NCI-H187 treated with DMSO at 0.1 percent for 48 hours (cell line): ENCODE measurements at regions not wholly inside any gene's neighbourhood (a gene's known extent, or its start where the extent isn't known, plus 50 kb on each side); places are given as distances from the start of the nearest gene placed in this dataset.

Source experiments
- DNase-seq: peaks from one replicate; lab custom pipeline; 2025; lab: John Stamatoyannopoulos, UW

DNA sequence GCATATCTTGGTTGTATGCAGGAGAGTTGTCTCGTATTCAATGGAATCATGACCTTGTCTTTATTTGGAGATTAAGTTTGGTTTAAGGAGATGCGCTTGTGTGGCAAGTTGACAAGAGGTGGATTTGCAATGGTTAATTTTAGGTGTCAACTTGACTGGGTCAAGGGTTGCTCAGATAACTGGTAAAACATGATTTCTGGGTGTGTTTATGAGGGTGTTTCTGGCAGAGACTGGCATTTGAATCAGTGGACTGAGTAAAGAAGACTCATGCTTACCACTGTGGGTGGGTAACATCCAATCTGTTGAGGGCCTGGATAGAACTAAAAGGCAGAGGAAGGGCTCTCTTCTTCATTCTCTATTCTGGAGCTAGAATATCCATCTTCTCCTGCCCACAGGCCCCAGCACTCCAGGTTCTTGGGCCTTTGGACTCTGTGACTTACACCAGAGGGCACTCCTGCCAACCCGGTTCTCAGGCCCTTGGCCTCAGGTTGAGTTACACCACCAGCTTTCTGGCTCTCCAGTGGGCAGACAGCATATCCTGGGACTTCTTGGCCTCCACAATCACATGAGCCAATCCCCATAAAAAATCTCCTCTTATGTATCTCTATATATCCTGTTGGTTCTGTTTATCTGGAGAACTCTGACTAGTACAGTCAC is 141.5 kb upstream of the ARID2 start:
- DNase-seq = no peak

DNA sequence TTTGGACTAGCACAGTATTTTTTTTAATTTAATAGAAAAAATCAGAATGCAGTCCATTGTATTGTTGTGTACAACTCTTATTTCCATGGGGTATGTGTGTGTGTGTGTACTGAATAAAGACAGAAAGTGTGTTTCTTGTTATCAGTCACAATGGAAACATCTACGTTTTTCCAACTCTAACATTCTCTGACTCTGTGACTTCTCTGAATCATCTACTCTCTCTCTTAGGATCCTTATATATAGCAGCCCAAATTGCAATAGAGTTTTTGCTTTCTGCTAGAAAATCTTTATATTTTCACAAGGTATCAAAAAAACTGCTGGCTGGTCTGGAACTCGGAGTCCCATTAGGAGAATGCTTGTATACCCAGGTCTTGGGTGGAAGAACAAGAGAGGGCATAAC is 138.9 kb upstream of the ARID2 start:
- no peak for DNase-seq

DNA sequence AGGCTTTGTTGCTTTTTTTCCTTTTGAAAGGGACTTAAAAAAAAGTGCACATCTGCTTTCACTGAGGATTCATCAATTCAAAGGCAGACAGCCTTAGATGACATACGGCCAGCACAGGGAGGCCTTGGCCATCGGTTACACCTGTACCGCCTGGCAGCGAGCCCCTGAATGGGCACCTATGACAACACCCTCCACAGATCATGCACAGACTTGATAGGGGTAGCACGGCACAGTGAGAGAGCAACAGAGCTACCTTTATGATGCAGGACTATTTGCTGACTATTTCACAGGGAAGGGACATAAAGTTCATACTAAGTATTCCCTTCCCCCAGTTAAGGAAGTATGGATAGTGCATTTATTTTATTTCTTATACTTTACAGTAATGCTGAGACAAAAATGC is 137.9 kb upstream of the ARID2 start:
- no peak for DNase-seq

DNA sequence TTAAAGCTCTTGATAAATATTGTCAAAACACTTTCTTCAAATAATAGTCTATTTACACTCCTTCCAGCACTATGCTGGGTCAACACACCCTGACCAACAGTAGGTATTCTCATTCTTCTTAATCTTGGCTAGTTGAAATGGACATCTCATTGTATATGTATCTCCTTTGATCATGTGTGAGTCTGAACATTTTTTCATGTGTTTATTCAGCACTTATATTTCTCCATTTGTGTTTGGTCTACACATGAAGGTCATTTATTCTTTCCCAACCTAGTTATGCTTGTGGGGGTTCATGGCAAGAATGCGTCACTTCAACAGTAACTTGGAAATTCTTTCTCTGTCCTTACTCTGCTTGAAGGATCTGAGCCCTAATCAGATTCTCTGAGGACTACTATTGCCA is 133.1 kb upstream of the ARID2 start:
- DNase-seq = no peak

DNA sequence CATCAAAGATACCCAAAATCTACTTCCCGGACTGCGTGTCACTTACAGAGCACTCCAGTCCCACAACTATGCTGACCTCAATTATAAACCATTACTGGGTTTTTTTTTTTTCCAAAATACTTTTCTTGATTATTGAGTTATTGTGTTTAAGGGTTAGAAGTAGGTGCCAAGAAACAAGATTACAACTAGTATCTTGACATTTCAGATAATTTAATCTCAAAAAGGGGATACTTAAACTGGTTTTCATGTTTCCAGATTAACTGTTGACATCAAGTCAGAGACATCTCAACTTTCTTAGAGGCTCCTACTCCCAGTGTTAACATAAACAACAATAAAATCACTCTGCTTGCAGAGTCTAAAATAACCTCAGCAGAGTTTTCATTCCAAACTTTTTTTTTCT is 131.2 kb upstream of the ARID2 start:
- DNase-seq = no peak

DNA sequence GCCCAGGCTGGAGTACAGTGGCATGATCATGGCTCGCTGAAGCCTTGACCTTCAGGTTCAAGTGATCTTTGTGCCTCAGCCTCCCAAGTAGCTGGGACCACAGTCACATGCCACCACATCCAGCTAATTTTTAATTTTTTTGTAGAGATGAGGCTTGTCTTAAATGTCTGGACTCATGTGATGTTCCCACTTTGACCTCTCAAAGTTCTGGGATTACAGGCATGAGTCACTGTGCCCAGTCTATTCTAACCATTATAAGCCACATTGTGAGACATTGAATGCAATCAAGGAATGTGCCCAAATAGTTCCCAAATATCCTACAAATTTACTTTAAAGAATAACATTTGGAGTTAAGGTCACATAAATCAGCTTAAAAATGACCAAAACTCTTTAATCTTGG is 130.7 kb upstream of the ARID2 start:
- no peak for DNase-seq

DNA sequence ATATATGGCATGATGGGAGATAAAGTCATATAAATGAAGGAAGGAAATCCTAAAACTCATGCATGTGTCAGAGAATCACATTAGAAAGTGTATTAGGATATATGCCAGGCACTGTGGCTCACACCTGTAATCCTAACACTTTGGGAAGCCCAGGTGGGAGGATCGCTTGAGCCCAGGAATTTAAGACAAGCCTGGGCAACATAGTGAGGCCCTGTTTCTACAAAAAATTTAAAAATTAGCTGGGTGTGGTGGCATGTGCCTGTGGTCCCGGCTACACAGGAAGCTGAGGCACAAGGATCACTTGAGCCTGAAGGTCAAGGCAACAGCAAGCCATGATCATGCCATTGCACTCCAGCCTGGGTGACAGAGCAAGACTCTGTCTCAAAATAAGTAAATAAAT is 130.3 kb upstream of the ARID2 start:
- DNase-seq = no peak

DNA sequence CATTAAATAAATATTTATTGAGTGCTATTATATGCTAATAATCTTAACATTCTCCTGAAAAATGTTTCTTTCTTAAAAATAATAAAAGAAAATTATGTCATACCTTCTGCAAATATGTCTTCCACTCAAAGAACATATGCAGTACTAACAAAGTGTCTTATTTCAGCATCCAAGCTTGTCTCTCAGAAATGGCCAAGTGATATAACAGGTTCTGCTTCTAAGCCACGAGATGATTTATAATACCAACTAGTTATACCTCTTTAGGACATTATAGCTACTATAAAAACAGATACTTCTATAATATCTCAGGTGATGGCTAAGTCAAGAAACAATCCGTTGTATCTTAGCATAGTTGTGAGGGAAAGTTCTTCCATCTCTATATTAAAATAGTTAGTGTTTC is 128.1 kb upstream of the ARID2 start:
- DNase-seq = no peak

DNA sequence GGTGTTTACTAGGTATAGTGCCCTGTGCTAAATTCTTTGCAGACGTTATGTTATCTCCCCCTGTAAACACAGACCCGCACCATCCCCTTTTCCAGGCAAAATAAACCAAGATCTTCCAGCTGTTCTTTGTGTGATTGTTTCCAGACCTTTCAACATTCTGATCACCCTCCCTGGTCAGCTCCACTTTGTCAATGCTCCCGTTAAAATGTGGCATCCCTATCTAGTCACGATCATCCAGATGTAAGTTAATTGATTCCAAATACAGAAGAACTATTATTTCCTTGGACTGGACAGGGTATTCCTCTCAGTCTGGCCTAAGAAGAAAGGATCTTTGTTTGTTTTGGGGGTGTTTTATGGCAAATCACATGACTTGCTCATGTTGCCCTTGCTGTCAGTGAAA is 127.6 kb upstream of the ARID2 start:
- no peak for DNase-seq

DNA sequence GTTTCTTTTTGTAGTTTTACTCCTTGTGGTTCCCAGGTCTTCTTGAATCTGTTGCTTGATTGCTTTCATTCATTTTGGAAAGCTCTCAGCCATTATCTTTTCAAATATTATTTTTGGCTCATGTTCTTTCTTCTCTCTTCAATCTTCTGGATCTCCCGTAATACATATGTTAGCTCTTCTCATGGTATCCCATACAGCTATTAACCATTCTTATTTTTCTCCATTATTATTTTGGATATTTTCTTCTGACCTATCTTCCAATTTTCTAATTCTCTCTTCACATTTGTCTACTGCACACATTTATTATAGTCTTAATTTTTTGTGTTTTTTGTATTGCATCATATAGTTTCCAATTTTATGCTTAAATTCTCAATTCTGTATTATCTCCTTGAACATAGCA is 123.9 kb upstream of the ARID2 start:
- DNase-seq = no peak

DNA sequence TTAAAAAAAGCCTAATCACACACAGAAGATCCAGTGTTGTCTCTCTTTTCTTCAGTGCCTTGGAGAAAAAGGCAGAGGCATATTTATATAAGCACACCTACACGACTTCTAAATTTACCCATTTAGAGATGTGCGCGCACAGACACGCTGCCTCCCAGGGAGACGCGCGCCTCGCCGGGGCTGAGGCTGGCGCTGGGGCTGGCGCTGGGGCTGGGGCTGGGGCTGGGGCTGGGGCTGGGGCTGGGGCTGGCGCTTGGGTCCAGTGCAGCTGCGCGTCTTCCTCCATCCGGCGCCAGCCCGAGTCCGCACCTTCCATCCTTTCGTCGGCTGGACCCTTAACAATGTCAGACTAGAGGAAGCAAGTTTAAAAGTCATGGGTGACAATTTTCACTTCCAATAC is 118.4 kb upstream of the ARID2 start:
- no peak for DNase-seq

DNA sequence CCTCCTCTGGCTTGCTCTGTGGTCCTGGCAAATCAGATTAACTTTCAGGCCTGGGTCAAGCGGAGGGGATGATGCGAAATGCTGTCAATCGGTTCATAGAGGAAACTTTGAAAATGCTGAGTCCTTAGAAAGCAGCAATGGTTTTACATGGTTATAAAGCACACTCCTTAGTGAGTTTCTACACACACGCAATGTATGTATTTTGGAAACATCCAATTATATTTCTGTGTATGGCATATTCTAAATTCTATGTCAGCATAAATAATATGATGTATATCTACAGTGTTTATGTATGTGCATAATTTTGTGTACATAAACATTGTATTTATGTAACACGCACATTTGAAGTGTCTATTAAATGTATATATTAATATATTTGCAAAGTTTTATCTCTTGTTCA is 118.0 kb upstream of the ARID2 start:
- no peak for DNase-seq

DNA sequence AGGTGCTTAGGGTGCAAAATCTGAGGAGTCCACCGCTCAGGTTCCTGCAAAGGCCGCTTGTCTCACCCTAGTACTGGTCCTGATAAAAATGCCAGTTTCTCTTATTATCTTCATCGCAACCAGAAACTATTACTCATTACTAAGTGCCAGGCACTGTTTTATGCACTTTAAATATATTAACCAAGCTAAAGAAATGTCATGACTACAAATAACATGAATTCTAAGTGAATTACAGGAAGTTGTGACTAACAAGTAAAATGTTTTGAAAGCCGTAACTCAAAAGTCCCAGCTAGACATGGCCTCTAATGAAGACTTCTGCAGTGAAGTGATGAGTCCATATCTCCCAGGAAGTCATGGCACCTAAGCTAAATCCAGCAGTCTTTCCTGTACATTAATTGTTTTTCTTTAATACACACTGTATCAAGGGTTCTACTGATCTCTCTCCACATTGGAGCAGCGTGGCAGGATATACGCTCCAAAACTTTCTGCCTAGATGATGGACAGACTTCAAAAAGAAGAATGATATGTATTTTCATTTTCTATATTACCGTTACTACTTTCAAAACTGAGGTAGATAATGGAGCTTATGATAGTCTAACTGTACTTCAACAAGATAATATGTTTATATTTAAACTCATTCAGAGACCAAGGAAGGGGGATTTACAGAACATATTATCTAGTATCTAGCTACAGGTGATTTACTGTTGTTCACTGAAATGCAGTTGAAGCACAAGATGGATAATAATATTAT is 117.3 kb upstream of the ARID2 start:
- DNase-seq = no peak

DNA sequence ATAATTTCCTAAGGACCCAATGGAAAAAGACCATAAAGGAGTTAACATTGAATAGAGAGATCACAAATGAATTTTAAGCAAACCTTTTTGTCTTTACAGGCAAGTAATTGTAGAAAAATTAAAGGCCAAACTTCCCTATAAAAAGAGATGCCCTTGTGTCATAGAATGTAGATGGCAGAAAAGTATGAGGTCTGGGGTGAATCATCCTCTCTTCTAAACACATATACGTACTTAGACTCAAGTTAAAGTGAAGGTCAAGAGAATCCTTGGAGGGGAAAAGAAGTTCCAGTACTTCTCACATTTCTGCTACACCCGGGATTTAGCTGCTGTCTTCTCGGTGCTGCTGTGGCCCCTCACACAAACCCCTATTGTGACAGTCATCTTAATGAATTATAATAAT is 116.2 kb upstream of the ARID2 start:
- no peak for DNase-seq

DNA sequence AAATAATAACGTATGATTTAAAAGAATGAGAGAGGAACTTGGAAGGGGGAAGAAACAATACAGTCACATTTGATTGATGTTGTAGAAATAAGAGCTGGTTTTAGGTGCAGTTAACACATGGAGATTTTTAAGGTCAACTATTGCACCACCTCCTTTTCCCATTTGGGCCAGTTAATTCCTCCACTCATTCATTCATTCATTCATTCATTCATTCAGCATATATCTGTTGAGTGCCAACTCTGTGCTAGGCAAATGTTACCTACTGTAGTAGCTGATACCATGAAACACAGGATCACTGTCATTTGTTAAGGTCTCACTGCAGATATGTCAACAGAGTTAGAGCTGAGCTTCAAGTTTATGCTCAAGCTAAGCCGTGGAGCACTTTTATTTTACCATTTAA is 115.7 kb upstream of the ARID2 start:
- no peak for DNase-seq

DNA sequence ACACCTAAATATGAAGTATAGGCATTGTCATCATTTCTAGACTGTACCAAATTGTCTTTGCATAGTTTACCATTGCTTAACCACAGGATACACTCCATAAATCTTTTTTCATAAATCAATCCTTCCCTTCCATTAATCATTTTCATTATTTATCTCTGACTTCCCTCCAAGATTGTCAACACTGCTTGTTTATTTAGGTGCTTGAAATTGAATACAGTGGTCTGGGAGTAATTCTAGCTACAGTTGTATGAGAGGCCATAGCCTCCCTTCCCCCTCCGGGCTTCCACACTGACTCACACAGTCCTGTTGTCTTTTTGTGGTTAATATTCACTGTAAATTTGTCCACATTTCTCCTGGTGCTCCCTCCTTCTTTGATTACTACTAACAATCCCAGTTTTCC is 114.2 kb upstream of the ARID2 start:
- no peak for DNase-seq

DNA sequence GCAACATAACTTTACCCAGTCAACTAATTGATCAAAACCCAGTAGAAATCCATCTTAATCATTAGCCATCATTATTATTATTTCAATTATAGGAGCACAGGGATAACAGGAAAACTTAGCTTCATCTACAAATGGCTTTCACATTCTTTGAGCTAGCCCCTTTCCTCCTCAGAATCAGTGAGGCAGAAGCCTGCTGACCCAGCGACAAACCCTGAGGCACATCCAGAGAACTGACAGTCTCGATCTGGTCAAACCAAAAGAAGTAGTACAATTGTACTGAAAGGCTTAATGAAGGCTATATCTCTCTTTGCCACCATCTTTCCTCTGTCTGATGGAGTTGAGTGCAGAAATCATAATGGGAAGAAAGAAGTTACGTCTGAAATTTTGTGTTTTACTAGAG is 109.8 kb upstream of the ARID2 start:
- DNase-seq = no peak

DNA sequence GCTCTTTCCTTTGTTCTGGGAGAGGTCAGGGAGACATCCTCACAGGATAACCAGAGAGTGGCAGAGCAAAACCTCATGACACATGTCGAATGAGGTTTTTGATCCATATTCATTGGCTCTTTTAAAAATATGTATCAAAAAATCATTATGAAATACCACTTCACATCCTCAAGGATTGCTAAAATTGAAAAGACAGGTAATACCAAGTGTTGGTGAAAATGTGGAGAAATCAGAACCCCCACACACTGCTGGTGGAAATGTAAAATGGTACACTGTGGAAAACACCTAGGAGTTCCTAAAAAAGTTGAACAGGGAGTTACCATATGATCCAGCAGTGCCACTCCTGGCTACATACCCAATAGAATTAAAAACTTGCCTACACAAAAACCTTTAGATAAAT is 107.8 kb upstream of the ARID2 start:
- DNase-seq = no peak

DNA sequence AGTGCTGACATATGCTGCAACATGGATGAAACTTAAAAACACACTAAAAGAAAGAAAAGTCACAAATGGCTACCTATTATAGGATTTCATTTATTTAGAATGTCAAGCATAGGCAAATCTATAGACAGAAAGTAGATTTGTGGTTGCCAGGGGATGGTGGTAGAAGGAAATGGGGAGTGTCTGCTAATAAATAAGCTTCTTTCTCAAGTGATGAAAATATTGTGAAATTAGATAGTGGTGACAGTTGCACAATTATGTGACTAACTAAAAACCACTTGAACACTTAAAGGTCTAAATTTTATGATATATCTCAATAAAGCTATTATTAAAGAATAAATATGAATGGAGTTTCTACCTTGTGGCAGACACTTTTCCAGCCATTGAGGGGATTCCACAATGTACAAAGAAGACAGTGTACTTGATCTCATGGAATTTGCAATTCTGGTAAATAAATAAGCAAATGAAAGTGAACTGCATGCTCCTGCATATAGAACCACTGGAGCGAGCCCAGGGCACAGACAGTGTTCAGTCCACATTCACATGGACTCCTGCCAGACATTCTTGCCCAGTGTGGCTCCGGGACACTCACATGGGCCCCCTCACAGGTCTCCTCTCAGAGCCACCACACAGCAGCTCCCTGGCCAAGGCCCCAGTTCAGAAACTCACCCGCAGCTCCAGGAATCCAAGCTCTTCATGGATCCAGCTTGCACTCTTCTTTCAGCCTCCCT is 107.1 kb upstream of the ARID2 start:
- DNase-seq = no peak

DNA sequence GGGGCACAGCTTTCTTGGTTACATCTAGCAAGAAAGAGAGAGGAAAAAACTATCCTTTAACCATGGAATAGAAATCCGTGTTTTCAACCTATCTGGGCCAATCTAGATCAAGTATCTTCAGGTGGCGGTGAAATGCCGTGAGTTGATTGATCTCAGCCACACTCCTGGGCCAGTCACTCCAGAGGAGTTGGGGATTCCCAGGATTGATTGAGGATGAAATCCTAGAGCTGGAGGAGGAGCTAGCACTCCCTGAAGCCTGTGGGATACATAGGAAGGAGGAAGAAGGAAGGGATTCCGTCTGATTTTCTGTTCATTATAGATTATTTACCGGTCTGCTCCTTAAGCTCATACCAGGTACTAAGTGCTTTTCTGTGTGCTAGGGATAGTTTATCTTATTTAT is 106.3 kb upstream of the ARID2 start:
- no peak for DNase-seq

DNA sequence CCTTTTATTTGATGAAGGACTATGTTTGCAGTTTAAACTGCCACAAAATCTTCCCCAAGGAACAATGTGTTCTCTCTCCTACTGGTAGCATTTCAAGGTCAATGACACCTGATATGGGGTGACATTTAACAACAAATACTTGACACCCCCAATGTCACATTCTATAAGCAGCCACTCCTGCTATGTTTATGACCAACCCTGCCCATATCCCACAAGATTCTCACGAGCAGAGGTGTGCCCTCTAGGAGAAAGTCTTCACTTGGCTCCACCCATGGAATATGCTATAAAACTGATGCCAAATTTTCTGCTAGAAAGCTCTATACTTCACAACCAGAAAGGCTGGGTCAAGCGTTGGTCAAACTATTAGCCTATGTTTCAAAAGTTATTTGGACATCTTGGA is 105.6 kb upstream of the ARID2 start:
- no peak for DNase-seq

DNA sequence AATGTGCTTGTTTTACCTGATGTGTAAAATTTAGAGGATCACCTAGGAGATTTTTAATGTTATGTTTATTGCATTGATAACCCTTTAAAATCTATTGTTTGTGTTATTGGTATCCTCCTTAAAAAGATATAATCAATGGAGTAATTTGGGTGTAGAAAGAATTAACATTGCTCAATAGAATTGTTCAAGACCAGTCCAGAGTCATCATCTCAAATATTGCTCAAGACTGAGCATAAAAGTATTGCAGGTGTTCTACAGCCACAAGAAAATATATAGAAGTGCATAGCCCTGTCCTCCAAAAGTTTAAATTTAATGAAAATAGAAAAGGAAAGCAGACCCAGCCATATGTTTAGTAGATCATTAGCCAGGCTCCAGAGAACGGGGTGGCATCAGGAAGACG is 102.5 kb upstream of the ARID2 start:
- DNase-seq = no peak

DNA sequence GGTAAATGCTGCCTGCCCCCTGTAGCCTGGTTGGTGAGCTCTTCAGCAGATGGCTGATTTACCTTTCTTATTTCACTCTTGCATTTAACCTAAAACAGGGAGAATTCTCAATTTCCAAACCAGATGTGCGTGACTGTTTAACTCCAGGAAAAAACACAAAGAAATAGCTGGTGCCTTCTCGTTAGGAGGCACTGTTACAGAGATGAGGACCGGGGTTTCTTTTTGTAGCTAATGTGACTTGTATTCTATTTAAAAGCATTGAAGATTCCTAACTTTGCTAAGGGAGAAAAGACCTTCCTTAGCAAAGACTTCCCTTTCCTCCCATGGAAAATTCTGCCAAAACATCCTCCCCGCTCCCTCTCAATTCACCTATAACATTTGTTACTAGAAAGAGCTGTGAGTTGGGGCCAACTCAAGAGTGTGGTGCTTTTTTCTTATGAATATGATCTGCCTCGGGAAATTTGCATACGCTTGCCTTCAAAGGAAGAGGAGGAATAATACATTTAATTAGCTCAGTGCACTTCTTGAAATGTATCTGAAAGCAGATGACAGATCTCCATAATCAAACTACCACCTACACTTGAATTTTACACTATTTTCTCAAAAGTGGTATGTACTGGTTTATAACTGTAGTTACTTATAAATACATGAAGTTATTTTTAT is 102.0 kb upstream of the ARID2 start:
- DNase-seq = no peak
